HCT116 (cell line): ENCODE measurements at regions not wholly inside any gene's neighbourhood (a gene's known extent, or its start where the extent isn't known, plus 50 kb on each side); places are given as distances from the start of the nearest gene placed in this dataset.

Source experiments
- ATAC-seq: fragments of 200-7000 bp; cut with Tn5 transposase; 2 replicates; pipeline ENCODE4 v1.9.1; 2020; ENCODE audit warnings: mild to moderate bottlenecking, moderate library complexity
- BruUV-seq: library from RNA; stranded (reverse); fragments of 400-500 nt; replicated peaks from 2 replicates; lab custom pipeline; 2021; lab: Mats Ljungman, UMichigan
- CTCF ChIA-PET: fragments of 300-600 bp; sonication (Branson Sonifier 250); formaldehyde crosslinking; loops from one replicate; lab custom pipeline; 2021; ENCODE audit warnings: antibody characterized with exemption; lab: Charles Lee
- POLR2A ChIA-PET: fragments of 300-600, 350-600 bp; sonication (Branson Sonifier 250); formaldehyde crosslinking; loops from one replicate; lab custom pipeline; 2021; ENCODE audit warnings: antibody characterized with exemption; lab: Charles Lee
- RAD21 ChIA-PET, 2 experiments: fragments of 300-600 bp; sonication (Branson Sonifier 250); formaldehyde crosslinking; loops; one replicate each; lab custom pipeline; 2023; ENCODE audit warnings: low total read pairs in 2 of 2; ENCODE audit not compliant: uncharacterized antibody in 2 of 2, unreplicated experiment in 2 of 2, low non-redundant PET in 1 of 2; lab: Charles Lee
- DNase-seq: peaks from one replicate; pipeline ENCODE4 v3.0.0-alpha.2; 2010; ENCODE audit warnings: low read depth, low spot score
- H2AFZ ChIP-seq: fragments of 200-600 bp; shearing (Covaris generic), sonication (generic); 2 replicates; pipeline ENCODE4 v1.6.1; 2017; ENCODE audit warnings: low read depth, mixed run types, mixed read lengths, antibody characterized with exemption, low read length; ENCODE audit not compliant: poor library complexity, severe bottlenecking
- H3K27ac ChIP-seq: 2 replicates; pipeline ENCODE4 v1.5.1; 2012; ENCODE audit warnings: low read depth, low read length
- H3K27me3 ChIP-seq: fragments of 200-600 bp; sonication (generic); 2 replicates; pipeline ENCODE4 v1.6.1; 2016; ENCODE audit warnings: mixed run types, low read length, mixed read lengths; ENCODE audit not compliant: insufficient read depth
- H3K36me3 ChIP-seq, 2 experiments: fragments of 200-500 bp in 1 of 2; fragments of 200-600 bp in 1 of 2; sonication (Bioruptor generic) in 1 of 2; sonication (generic) in 1 of 2; 2 replicates each; pipeline versions ENCODE4 v1.5.1 to v1.6.1; 2014 to 2016; ENCODE audit warnings: low read length in 2 of 2, inconsistent platforms in 1 of 2, mixed read lengths in 1 of 2, mixed run types in 1 of 2; ENCODE audit not compliant: insufficient read depth in 2 of 2, control insufficient read depth in 1 of 2
- H3K4me1 ChIP-seq, 2 experiments: fragments of 200-600 bp in 1 of 2; sonication (generic) in 1 of 2; 2 replicates each; pipeline versions ENCODE4 v1.5.1 to v1.6.1; 2012 to 2017; ENCODE audit warnings: low read length in 2 of 2, inconsistent platforms in 1 of 2, mild to moderate bottlenecking in 1 of 2, mixed read lengths in 1 of 2, mixed run types in 1 of 2, moderate library complexity in 1 of 2; ENCODE audit not compliant: insufficient read depth in 2 of 2, control insufficient read depth in 1 of 2
- H3K4me2 ChIP-seq: fragments of 200-600 bp; sonication (generic); 2 replicates; pipeline ENCODE4 v1.6.1; 2017; ENCODE audit warnings: mixed run types, low read length, mixed read lengths
- H3K4me3 ChIP-seq, 2 experiments: fragments of 200-600 bp in 1 of 2; sonication (generic) in 1 of 2; replicated peaks in 1 of 2; 2 replicates each; pipeline ENCODE4 v1.5.1; 2011 to 2016; ENCODE audit warnings: low read length in 2 of 2, control low read depth in 1 of 2, low read depth in 1 of 2, mild to moderate bottlenecking in 1 of 2, mixed read lengths in 1 of 2, mixed run types in 1 of 2
- H3K79me2 ChIP-seq: fragments of 200-600 bp; sonication (generic); 2 replicates; pipeline ENCODE4 v1.6.1; 2017; ENCODE audit warnings: mild to moderate bottlenecking, mixed run types, low read length, moderate library complexity, mixed read lengths; ENCODE audit not compliant: insufficient read depth
- H3K9ac ChIP-seq: fragments of 200-600 bp; sonication (generic); 2 replicates; pipeline ENCODE4 v1.6.1; 2016; ENCODE audit warnings: low read length, mixed read lengths
- H3K9me2 ChIP-seq: fragments of 200-600 bp; sonication (generic), shearing (Covaris generic); 2 replicates; pipeline ENCODE4 v1.6.1; 2017; ENCODE audit warnings: mixed run types, mild to moderate bottlenecking, moderate library complexity; ENCODE audit not compliant: insufficient read depth
- H3K9me3 ChIP-seq, 2 experiments: fragments of 200-500 bp in 1 of 2; fragments of 200-600 bp in 1 of 2; sonication (Bioruptor generic) in 1 of 2; sonication (generic) in 1 of 2; 2 replicates each; pipeline ENCODE4 v1.6.1; 2014 to 2017; ENCODE audit warnings: low read length in 2 of 2, mixed read lengths in 2 of 2, inconsistent platforms in 1 of 2, low read depth in 1 of 2, mild to moderate bottlenecking in 1 of 2, mixed run types in 1 of 2, moderate library complexity in 1 of 2; ENCODE audit not compliant: control insufficient read depth in 1 of 2, insufficient read depth in 1 of 2
- H4K20me1 ChIP-seq: fragments of 200-600 bp; sonication (generic), shearing (Covaris generic); 2 replicates; pipeline ENCODE4 v1.6.1; 2017; ENCODE audit warnings: mixed run types, mild to moderate bottlenecking, moderate library complexity; ENCODE audit not compliant: insufficient read depth
- ATF3 ChIP-seq: IDR thresholded peaks from 2 replicates; pipeline ENCODE4 v1.6.1; 2012
- CBX3 ChIP-seq: IDR thresholded peaks from 2 replicates; pipeline ENCODE4 v1.6.1; 2012; ENCODE audit warnings: low read depth
- EGR1 ChIP-seq: IDR thresholded peaks from 2 replicates; pipeline ENCODE4 v1.6.1; 2012; ENCODE audit warnings: low read depth
- ELF1 ChIP-seq: IDR thresholded peaks from 2 replicates; pipeline ENCODE4 v1.6.1; 2012; ENCODE audit warnings: low read depth, borderline replicate concordance
- EZH2phosphoT487 ChIP-seq: fragments of 200-600 bp; IDR thresholded peaks from 2 replicates; pipeline ENCODE4 v1.6.1; 2018; ENCODE audit warnings: antibody characterized with exemption, borderline replicate concordance
- FOSL1 ChIP-seq: IDR thresholded peaks from 2 replicates; pipeline ENCODE4 v1.6.1; 2012; ENCODE audit warnings: low read depth
- JUND ChIP-seq: IDR thresholded peaks from 2 replicates; pipeline ENCODE4 v1.6.1; 2012
- MAX ChIP-seq: IDR thresholded peaks from 2 replicates; pipeline ENCODE4 v1.6.1; 2012
- POLR2AphosphoS5 ChIP-seq: IDR thresholded peaks from 2 replicates; pipeline ENCODE4 v1.6.1; 2011; ENCODE audit warnings: mild to moderate bottlenecking, low read depth, low read length, moderate library complexity
- RAD21 ChIP-seq: IDR thresholded peaks from 2 replicates; pipeline ENCODE4 v1.6.1; 2012; ENCODE audit warnings: low read depth, mild to moderate bottlenecking
- REST ChIP-seq: IDR thresholded peaks from 2 replicates; pipeline ENCODE4 v1.6.1; 2012; ENCODE audit warnings: low read depth
- SIN3A ChIP-seq: IDR thresholded peaks from 2 replicates; pipeline ENCODE4 v1.6.1; 2012; ENCODE audit warnings: low read depth
- SP1 ChIP-seq: IDR thresholded peaks from 2 replicates; pipeline ENCODE4 v1.6.1; 2012; ENCODE audit warnings: low read depth
- YY1 ChIP-seq: IDR thresholded peaks from 2 replicates; pipeline ENCODE4 v1.6.1; 2011; ENCODE audit warnings: low read length, low read depth, moderate library complexity, mild to moderate bottlenecking; ENCODE audit not compliant: insufficient replicate concordance; ENCODE audit errors: extremely low read depth
- ZFX ChIP-seq: fragments of 450-650 bp; IDR thresholded peaks from 2 replicates; pipeline ENCODE4 v1.6.1; 2017
- intact Hi-C: fragments of 100-400 bp; cut with micrococcal nuclease; formaldehyde crosslinking; loops from 2 replicates; pipeline ENCODE4 v1.10.0; 2022
- TF ChIP-seq, protein P1 (sequence below), 3 experiments: fragments of 200-600 bp in 1 of 3; sonication (generic) in 1 of 3; IDR thresholded peaks in 2 of 3; conservative IDR thresholded peaks in 1 of 3; 2 replicates each; pipeline ENCODE4 v1.5.1; 2012 to 2017; ENCODE audit warnings: low read depth in 2 of 3, low read length in 2 of 3, antibody characterized with exemption in 1 of 3, borderline replicate concordance in 1 of 3, control low read depth in 1 of 3, mild to moderate bottlenecking in 1 of 3, mixed read lengths in 1 of 3, mixed run types in 1 of 3, moderate library complexity in 1 of 3; ENCODE audit not compliant: insufficient read depth in 1 of 3

- no peaks in the 10 kb centered on the region for H3K4me1 ChIP-seq
- H3K36me3 ChIP-seq: no peaks in the 10 kb centered on the region
- H3K27me3 ChIP-seq: no peaks in the 10 kb centered on the region
- H3K4me2 ChIP-seq: no peak overlapping the region
- no peak overlapping the region for H3K27ac ChIP-seq
- H2AFZ ChIP-seq: no peak overlapping the region
- no peak overlapping the region for H3K4me3 ChIP-seq
- RAD21 ChIA-PET: no interaction called here
- intact Hi-C loops: no loop called here
- POLR2A ChIA-PET: no interaction called here
- no peak for TF ChIP-seq POLR2AphosphoS5
- TF ChIP-seq FOSL1: no peak
- TF ChIP-seq ZFX: no peak
- TF ChIP-seq MAX: no peak
- no peak for TF ChIP-seq ATF3
- TF ChIP-seq YY1: no peak
- no peak for TF ChIP-seq REST
- no peak for TF ChIP-seq ELF1
- no peak for TF ChIP-seq CBX3
- TF ChIP-seq RAD21: no peak
- TF ChIP-seq EGR1: no peak
- no peak for TF ChIP-seq SIN3A
- TF ChIP-seq SP1: no peak
- no peak for TF ChIP-seq EZH2phosphoT487
- TF ChIP-seq, protein P1, sequence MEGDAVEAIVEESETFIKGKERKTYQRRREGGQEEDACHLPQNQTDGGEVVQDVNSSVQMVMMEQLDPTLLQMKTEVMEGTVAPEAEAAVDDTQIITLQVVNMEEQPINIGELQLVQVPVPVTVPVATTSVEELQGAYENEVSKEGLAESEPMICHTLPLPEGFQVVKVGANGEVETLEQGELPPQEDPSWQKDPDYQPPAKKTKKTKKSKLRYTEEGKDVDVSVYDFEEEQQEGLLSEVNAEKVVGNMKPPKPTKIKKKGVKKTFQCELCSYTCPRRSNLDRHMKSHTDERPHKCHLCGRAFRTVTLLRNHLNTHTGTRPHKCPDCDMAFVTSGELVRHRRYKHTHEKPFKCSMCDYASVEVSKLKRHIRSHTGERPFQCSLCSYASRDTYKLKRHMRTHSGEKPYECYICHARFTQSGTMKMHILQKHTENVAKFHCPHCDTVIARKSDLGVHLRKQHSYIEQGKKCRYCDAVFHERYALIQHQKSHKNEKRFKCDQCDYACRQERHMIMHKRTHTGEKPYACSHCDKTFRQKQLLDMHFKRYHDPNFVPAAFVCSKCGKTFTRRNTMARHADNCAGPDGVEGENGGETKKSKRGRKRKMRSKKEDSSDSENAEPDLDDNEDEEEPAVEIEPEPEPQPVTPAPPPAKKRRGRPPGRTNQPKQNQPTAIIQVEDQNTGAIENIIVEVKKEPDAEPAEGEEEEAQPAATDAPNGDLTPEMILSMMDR (IDR thresholded peaks at IDR 0.05 in 2 of 3, conservative IDR thresholded peaks at IDR 0.05 in 1 of 3; ENCODE audit: borderline replicate concordance in 1 of 3, insufficient read depth in 1 of 3, low read depth in 2 of 3, low read length in 2 of 3): no peak
- no peak for TF ChIP-seq JUND
- CTCF ChIA-PET: no interaction called here
- BruUV-seq: no TSS peak
- H3K9ac ChIP-seq: no peak overlapping the region
- no peaks in the 10 kb centered on the region for H3K9me2 ChIP-seq
- no peaks in the 10 kb centered on the region for H4K20me1 ChIP-seq
- ATAC-seq: no peak
- no peaks in the 10 kb centered on the region for H3K79me2 ChIP-seq
- no peaks in the 10 kb centered on the region for H3K9me3 ChIP-seq
- DNase-seq: no peak
These were observed 220.0 kb upstream of the MAGI2 start for GRCh38 chr7:79673421-79673820.
